ENCODE measurements at regions not wholly inside any gene's neighbourhood (a gene's known extent, or its start where the extent isn't known, plus 50 kb on each side); places are given as distances from the start of the nearest gene placed in this dataset.

DNA sequence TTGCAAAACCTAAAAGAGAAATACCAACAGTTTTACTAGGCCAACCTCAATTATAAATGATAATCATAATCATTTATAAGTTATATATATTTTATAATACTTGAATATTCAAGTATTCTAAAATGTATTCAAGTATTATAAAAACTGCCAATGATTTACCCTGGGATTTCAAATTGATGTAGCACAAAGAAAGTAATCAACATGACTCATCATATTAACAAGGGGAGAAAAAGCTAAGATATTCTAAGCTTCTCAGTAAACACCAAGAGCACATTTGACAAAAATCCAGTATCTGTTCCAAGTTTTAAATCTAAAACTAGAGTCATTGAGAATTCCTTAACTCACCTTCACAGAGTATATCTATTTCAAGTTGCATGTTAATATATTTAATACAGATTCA is 56.1 kb downstream of the CAPZA3 start:
- DNase-seq (ENCODE audit: low read depth): no peak
- no peak overlapping the region for H3K4me3 ChIP-seq (ENCODE audit: control insufficient read depth, low read depth, low read length)
- TF ChIP-seq, protein P1, sequence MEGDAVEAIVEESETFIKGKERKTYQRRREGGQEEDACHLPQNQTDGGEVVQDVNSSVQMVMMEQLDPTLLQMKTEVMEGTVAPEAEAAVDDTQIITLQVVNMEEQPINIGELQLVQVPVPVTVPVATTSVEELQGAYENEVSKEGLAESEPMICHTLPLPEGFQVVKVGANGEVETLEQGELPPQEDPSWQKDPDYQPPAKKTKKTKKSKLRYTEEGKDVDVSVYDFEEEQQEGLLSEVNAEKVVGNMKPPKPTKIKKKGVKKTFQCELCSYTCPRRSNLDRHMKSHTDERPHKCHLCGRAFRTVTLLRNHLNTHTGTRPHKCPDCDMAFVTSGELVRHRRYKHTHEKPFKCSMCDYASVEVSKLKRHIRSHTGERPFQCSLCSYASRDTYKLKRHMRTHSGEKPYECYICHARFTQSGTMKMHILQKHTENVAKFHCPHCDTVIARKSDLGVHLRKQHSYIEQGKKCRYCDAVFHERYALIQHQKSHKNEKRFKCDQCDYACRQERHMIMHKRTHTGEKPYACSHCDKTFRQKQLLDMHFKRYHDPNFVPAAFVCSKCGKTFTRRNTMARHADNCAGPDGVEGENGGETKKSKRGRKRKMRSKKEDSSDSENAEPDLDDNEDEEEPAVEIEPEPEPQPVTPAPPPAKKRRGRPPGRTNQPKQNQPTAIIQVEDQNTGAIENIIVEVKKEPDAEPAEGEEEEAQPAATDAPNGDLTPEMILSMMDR (IDR thresholded peaks at IDR 0.05; ENCODE audit: control insufficient read depth, insufficient read depth, low read depth, low read length, missing control alignments): no peak

DNA sequence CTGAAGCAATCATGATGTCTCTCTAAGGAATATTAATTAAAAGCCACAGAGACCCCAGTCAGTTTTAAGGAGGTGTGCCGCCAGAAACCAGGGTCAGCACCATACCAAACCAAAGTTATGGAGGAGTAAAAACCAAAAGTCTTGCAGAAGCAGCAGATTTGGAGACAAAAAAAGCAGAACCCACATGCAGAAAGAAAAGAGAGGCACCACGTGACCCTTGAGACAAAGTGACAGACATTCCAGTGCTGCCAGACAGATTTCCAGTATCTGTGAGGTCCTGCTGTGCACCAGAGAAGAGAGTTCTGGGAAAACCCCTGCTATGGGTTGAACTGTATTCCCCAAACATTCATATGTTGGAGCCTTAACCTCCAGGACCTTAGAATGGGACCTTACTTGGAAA is 59.7 kb downstream of the CAPZA3 start:
- no peak overlapping the region for H3K4me3 ChIP-seq (ENCODE audit: control insufficient read depth, low read depth, low read length)
- no peak for DNase-seq (ENCODE audit: low read depth)
- TF ChIP-seq, protein P1 (IDR thresholded peaks at IDR 0.05; ENCODE audit: control insufficient read depth, insufficient read depth, low read depth, low read length, missing control alignments): no peak

DNA sequence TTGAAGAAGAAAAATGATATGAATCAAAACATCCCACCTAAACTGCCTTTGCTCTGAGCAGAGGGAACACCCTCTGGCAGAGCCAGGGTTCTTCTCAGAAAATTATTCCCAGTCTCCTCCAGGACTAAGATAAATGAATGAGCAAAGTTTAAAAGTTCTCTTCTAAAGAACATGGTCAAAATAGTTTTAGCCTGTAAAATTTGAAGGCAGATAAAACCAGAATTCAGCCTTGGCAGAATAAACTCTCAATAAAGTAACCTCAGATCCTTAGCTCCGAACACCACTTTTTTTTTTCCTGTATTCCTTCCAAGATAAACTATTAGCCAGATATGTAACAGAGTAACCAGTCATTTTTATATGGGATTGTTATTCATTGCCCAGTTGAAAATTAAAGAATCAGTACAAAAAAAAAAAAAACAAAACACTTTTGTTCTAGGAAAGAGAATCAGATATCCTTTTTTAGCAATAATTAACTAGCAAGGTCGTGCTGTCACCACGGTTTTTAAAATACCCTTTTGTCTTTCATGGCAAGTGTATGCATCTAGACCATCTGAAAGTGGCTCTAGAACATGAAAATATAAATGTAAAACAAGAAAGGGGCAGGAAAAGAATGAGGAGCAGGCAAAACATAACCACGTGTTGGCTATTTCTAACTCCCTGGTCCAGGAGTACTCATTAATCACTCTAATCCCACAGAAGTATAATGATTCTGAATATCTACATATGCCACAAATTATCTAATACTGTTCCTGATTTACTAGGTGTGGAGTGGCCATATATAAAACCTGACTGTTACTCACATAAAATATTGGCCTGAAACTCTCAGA is 60.8 kb downstream of the CAPZA3 start:
- no peak overlapping the region for H3K4me3 ChIP-seq (ENCODE audit: control insufficient read depth, low read depth, low read length)
- DNase-seq (ENCODE audit: low read depth): peak; percentile 13
- TF ChIP-seq, protein P1 (IDR thresholded peaks at IDR 0.05; ENCODE audit: control insufficient read depth, insufficient read depth, low read depth, low read length, missing control alignments): no peak

DNA sequence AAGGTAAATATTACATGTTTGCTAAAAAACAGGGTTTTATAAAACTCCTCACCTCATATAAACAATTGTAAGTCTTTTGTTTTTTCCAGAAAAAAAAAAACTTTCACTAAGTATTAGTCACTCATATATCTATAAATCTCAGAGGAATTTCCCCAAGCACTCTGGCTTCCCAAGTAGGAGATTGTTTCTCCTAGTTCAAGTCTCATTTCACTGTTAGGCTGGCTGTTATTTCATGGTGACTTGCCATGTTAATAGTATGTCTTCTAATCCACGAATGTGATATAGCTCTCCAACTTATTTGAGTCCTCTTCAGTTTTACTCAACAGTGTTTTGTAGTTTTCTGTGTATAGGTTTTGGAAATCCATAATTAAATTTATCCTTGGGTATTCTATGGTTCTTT is 61.6 kb downstream of the CAPZA3 start:
- TF ChIP-seq, protein P1 (IDR thresholded peaks at IDR 0.05; ENCODE audit: control insufficient read depth, insufficient read depth, low read depth, low read length, missing control alignments): no peak
- DNase-seq (ENCODE audit: low read depth): no peak
- no peak overlapping the region for H3K4me3 ChIP-seq (ENCODE audit: control insufficient read depth, low read depth, low read length)

DNA sequence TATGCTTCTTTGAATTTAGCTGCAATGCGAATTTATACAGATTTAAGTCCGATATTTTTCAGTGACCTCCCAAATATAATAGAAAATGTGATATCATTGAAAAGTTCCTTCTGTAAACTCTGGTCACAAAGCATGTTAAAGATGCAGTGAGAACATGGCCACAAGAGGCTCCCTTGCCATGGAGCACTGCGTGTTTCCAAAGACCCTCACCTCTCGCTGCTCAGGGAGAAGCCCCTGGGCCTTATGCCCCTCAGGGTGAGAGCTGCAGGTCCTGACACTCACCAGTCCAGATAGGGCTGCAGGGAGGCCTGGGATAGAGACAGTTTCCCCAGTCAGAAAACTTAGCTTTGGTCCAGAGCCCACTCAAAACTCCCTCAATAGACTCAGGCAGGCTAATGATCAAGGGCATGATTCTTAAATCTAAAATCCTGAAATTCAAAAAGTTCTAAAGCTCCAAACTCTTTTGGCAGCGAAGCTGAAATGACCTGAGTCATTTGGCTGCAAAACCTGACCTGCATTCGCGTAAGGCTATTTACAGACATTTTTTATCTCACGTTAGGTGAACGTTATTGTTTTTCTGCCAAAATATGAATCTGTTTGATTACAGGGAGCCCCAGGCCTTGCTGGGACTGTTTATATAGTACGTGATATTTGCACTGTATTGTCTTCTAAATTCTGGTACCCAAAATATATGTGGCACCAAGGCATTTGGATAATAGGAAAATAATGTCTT is 67.8 kb downstream of the CAPZA3 start:
- DNase-seq (ENCODE audit: low read depth): no peak
- TF ChIP-seq, protein P1 (IDR thresholded peaks at IDR 0.05; ENCODE audit: control insufficient read depth, insufficient read depth, low read depth, low read length, missing control alignments): no peak
- no peak overlapping the region for H3K4me3 ChIP-seq (ENCODE audit: control insufficient read depth, low read depth, low read length)

DNA sequence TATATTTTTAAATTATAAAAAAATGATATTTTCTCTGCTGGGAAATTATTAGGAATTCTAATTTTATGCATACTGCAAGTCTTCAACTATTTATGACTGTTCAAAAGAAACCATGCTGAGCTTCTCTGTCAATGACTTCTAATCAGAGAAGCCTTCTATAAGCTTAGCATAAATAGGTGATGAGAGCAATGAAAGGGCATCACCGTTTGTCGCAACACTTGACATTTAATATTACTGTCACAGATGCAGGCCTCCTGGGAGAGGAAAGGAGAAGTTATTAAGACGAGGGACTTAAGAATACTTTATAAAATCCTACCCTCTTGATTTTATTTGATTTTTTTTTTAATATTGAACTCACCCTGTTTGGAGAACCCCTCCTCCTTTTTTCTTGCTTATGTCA is 69.8 kb downstream of the CAPZA3 start:
- H3K4me3 ChIP-seq (ENCODE audit: control insufficient read depth, low read depth, low read length): no peak overlapping the region
- TF ChIP-seq, protein P1 (IDR thresholded peaks at IDR 0.05; ENCODE audit: control insufficient read depth, insufficient read depth, low read depth, low read length, missing control alignments): no peak
- DNase-seq (ENCODE audit: low read depth): no peak
